Caco-2 (cell line): ENCODE measurements at regions not wholly inside any gene's neighbourhood (a gene's known extent, or its start where the extent isn't known, plus 50 kb on each side); places are given as distances from the start of the nearest gene placed in this dataset.

Source experiments
- BruUV-seq: library from RNA; stranded (reverse); fragments of 400-500 nt; replicated peaks from 2 replicates; lab custom pipeline; 2021; lab: Mats Ljungman, UMichigan
- CTCF ChIA-PET: fragments of 300-600 bp; sonication (Branson Sonifier 250); formaldehyde crosslinking; loops from one replicate; lab custom pipeline; 2022; ENCODE audit warnings: antibody characterized with exemption; lab: Charles Lee
- POLR2A ChIA-PET: fragments of 300-600 bp; sonication (Branson Sonifier 250); formaldehyde crosslinking; loops from one replicate; lab custom pipeline; 2022; ENCODE audit warnings: antibody characterized with exemption; lab: Charles Lee
- DNase-seq, 2 experiments: peaks; one replicate each; pipeline versions ENCODE4 v3.0.0 to v3.0.0-alpha.2; 2020 to 2022
- H3K27me3 ChIP-seq: replicated peaks from 2 replicates; pipeline ENCODE4 v1.6.0; 2011; ENCODE audit warnings: low read length; ENCODE audit not compliant: control insufficient read depth, insufficient read depth
- H3K36me3 ChIP-seq: 2 replicates; pipeline ENCODE4 v1.5.1; 2011; ENCODE audit warnings: low read length; ENCODE audit not compliant: control insufficient read depth, insufficient read depth
- H3K4me1 ChIP-seq: fragments of 250-450 bp; sonication (Bioruptor Pico); 2 replicates; pipeline ENCODE4 v1.5.1; 2020; ENCODE audit warnings: mild to moderate bottlenecking
- H3K4me3 ChIP-seq: 2 replicates; pipeline ENCODE4 v1.5.1; 2011; ENCODE audit warnings: low read depth, mild to moderate bottlenecking, control low read depth, low read length
- H3K9me3 ChIP-seq: fragments of 250-450 bp; sonication (Bioruptor Pico); 2 replicates; pipeline ENCODE4 v1.5.1; 2020; ENCODE audit warnings: mild to moderate bottlenecking, moderate library complexity
- H3K27ac Mint-ChIP-seq: one replicate; pipeline ENCODE4 v1.8.0; 2022; ENCODE audit warnings: mixed read lengths; ENCODE audit not compliant: unreplicated experiment
- H3K27me3 Mint-ChIP-seq: one replicate; pipeline ENCODE4 v1.8.0; 2022; ENCODE audit warnings: mixed read lengths; ENCODE audit not compliant: insufficient read depth, unreplicated experiment
- H3K36me3 Mint-ChIP-seq: one replicate; pipeline ENCODE4 v1.8.0; 2022; ENCODE audit warnings: mild to moderate bottlenecking, mixed read lengths; ENCODE audit not compliant: insufficient read depth, unreplicated experiment
- H3K4me1 Mint-ChIP-seq: one replicate; pipeline ENCODE4 v1.8.0; 2022; ENCODE audit warnings: low read depth, mixed read lengths; ENCODE audit not compliant: unreplicated experiment
- H3K4me3 Mint-ChIP-seq: one replicate; pipeline ENCODE4 v1.8.0; 2022; ENCODE audit warnings: mild to moderate bottlenecking, moderate library complexity, mixed read lengths; ENCODE audit not compliant: unreplicated experiment
- H3K9me3 Mint-ChIP-seq: one replicate; pipeline ENCODE4 v1.8.0; 2022; ENCODE audit warnings: mixed read lengths; ENCODE audit not compliant: unreplicated experiment
- intact Hi-C: fragments of 100-400 bp; cut with micrococcal nuclease; formaldehyde crosslinking; loops from one replicate; pipeline ENCODE4 v1.10.0; 2022; ENCODE audit not compliant: unreplicated experiment
- TF ChIP-seq, protein P1 (sequence below), 2 experiments: fragments of 200-600 bp in 1 of 2; IDR thresholded peaks; 1 replicate in 1 of 2; 2 replicates in 1 of 2; pipeline versions ENCODE4 v1.5.1 to v1.8.0; 2011 to 2022; ENCODE audit warnings: antibody characterized with exemption in 1 of 2, control low read depth in 1 of 2, inconsistent platforms in 1 of 2, low read depth in 1 of 2, low read length in 1 of 2, mild to moderate bottlenecking in 1 of 2, moderate library complexity in 1 of 2; ENCODE audit not compliant: insufficient read depth in 1 of 2, severe bottlenecking in 1 of 2, unreplicated experiment in 1 of 2

DNA sequence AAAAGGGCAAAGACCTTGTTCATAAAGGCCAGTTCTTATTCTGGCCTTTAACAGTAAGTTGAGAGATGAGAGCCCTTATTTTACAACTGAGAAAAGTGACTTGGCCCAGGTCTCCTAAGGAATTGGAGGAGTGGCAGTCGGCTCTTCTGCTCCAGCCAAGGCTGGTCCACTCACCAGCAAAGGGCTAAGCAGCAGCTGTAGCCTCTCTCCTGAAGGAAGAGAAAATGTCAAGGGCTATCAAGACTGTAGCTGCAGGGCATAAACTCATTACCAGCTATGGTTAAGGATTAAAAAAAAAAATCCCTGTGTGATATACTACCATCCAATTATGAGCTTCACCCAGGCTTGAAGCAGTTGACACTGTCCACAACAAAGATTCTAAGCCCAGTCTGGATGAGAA is 138.6 kb upstream of the RAD23B start:
- no peak overlapping the region for H3K4me3 ChIP-seq
- intact Hi-C loops: loop anchor here (5.0 to 10.0 kb wide), 2 partner anchors 282 to 510 kb away; partner anchors contain the start of gene ZNF462
- H3K36me3 Mint-ChIP-seq: no peaks in the 10 kb centered on the region
- no peaks in the 10 kb centered on the region for H3K4me1 ChIP-seq
- no peaks in the 10 kb centered on the region for H3K9me3 Mint-ChIP-seq
- POLR2A ChIA-PET: no interaction called here
- no peaks in the 10 kb centered on the region for H3K9me3 ChIP-seq
- TF ChIP-seq, protein P1, sequence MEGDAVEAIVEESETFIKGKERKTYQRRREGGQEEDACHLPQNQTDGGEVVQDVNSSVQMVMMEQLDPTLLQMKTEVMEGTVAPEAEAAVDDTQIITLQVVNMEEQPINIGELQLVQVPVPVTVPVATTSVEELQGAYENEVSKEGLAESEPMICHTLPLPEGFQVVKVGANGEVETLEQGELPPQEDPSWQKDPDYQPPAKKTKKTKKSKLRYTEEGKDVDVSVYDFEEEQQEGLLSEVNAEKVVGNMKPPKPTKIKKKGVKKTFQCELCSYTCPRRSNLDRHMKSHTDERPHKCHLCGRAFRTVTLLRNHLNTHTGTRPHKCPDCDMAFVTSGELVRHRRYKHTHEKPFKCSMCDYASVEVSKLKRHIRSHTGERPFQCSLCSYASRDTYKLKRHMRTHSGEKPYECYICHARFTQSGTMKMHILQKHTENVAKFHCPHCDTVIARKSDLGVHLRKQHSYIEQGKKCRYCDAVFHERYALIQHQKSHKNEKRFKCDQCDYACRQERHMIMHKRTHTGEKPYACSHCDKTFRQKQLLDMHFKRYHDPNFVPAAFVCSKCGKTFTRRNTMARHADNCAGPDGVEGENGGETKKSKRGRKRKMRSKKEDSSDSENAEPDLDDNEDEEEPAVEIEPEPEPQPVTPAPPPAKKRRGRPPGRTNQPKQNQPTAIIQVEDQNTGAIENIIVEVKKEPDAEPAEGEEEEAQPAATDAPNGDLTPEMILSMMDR (IDR thresholded peaks at IDR 0.05; ENCODE audit: insufficient read depth in 1 of 2, low read depth in 1 of 2, low read length in 1 of 2, severe bottlenecking in 1 of 2, unreplicated experiment in 1 of 2): no peak
- CTCF ChIA-PET: no interaction called here
- peaks cover 9% of the 10 kb centered on the region for H3K4me1 Mint-ChIP-seq
- H3K27ac Mint-ChIP-seq: no peak overlapping the region
- no peaks in the 10 kb centered on the region for H3K36me3 ChIP-seq
- no peaks in the 10 kb centered on the region for H3K27me3 ChIP-seq
- no peak for DNase-seq
- no TSS peak for BruUV-seq
- peaks cover 6% of the 10 kb centered on the region for H3K27me3 Mint-ChIP-seq
- H3K4me3 Mint-ChIP-seq: no peak overlapping the region

DNA sequence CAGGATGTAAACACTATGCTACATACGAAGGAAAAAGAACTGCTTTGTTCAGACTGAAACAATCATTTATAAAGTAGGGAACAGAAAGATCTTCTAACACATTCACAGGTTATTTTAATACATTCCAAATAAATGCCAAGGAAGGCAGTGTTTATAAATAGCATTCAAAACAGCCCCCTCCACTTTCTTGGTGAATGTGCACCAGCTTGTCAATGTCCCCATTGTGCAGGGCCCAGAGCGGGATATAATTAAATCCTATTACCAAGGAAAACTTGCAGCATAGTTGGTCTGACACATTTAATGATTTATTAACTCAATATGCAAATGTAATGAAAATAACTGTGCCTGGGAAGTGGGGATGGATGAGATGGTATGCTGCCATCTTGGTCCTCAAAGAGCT is 135.9 kb upstream of the RAD23B start:
- peaks cover 9% of the 10 kb centered on the region for H3K27me3 Mint-ChIP-seq
- H3K9me3 ChIP-seq: no peaks in the 10 kb centered on the region
- ChIA-PET CTCF (no interaction called here), POLR2A (no interaction called here)
- no peaks in the 10 kb centered on the region for H3K36me3 ChIP-seq
- H3K27me3 ChIP-seq: no peaks in the 10 kb centered on the region
- no peak overlapping the region for H3K4me3 Mint-ChIP-seq
- no peaks in the 10 kb centered on the region for H3K4me1 ChIP-seq
- no peak for DNase-seq
- no peaks in the 10 kb centered on the region for H3K36me3 Mint-ChIP-seq
- intact Hi-C loops: loop anchor here (10.0 kb wide), 1 partner anchor 512 kb away; no protein-coding TSS in a partner anchor
- H3K4me3 ChIP-seq: no peak overlapping the region
- BruUV-seq: no TSS peak
- TF ChIP-seq, protein P1 (IDR thresholded peaks at IDR 0.05; ENCODE audit: insufficient read depth in 1 of 2, low read depth in 1 of 2, low read length in 1 of 2, severe bottlenecking in 1 of 2, unreplicated experiment in 1 of 2): no peak
- H3K4me1 Mint-ChIP-seq: peaks cover 9% of the 10 kb centered on the region
- no peak overlapping the region for H3K27ac Mint-ChIP-seq
- H3K9me3 Mint-ChIP-seq: no peaks in the 10 kb centered on the region

DNA sequence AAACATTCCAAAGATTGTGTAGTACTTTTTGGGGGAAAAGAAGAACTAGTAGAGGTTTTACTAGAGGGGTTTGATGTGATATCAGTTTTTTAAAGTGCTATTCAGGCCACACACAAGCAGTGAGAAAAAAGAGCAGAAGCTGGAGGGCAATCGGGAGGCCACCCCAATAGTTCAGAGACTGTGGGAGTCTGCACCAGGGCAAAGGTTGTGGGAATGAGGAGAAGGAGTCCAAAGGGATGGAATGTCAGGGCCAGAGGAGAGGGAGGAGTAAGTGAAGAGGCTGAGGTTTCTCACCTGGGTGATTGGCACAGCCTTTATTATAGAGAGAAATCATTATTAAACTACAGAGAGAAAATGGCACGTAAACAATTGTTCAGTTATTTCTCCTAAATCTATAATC is 134.9 kb upstream of the RAD23B start:
- Mint-ChIP-seq H3K36me3 (no peaks in the 10 kb centered on the region), H3K27me3 (peaks cover 9% of the 10 kb centered on the region), H3K9me3 (no peaks in the 10 kb centered on the region), H3K4me1 (peaks cover 9% of the 10 kb centered on the region), H3K27ac (no peak overlapping the region), H3K4me3 (no peak overlapping the region)
- Histone ChIP-seq H3K9me3 (no peaks in the 10 kb centered on the region), H3K4me1 (no peaks in the 10 kb centered on the region), H3K27me3 (no peaks in the 10 kb centered on the region), H3K36me3 (no peaks in the 10 kb centered on the region), H3K4me3 (no peak overlapping the region)
- BruUV-seq: no TSS peak
- ChIA-PET POLR2A (no interaction called here), CTCF (no interaction called here)
- DNase-seq: no peak
- intact Hi-C loops: loop anchor here (10.0 kb wide), 1 partner anchor 513 kb away; no protein-coding TSS in a partner anchor
- TF ChIP-seq, protein P1 (IDR thresholded peaks at IDR 0.05; ENCODE audit: insufficient read depth in 1 of 2, low read depth in 1 of 2, low read length in 1 of 2, severe bottlenecking in 1 of 2, unreplicated experiment in 1 of 2): no peak
